ENCODE measurements at regions not wholly inside any gene's neighbourhood (a gene's known extent, or its start where the extent isn't known, plus 50 kb on each side); places are given as distances from the start of the nearest gene placed in this dataset.

DNA sequence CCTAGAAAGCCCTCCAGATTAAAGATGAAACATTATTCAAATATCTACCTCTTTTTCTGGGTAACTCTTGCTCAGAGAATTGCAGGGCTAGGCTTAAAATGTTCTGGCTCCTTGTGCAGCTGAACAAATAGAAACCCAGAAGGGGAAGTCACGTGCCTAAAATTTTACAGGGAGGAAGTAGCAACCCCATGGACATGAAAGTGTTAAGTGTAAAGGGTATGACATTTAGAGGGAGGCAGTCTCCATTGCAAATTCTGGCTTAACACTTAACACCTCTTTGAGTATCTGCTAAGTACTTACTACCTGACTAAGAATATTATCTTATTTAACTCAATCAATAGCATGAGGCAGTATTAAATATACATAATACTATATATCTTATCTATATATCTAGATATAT, 376.1 kb upstream of the ERCC4 start:
- TF ChIP-seq, protein P1, sequence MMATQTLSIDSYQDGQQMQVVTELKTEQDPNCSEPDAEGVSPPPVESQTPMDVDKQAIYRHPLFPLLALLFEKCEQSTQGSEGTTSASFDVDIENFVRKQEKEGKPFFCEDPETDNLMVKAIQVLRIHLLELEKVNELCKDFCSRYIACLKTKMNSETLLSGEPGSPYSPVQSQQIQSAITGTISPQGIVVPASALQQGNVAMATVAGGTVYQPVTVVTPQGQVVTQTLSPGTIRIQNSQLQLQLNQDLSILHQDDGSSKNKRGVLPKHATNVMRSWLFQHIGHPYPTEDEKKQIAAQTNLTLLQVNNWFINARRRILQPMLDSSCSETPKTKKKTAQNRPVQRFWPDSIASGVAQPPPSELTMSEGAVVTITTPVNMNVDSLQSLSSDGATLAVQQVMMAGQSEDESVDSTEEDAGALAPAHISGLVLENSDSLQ (IDR thresholded peaks at IDR 0.05): no peak
- TF ChIP-seq TARDBP (IDR thresholded peaks at IDR 0.05) (no peak), ELF4 (IDR thresholded peaks at IDR 0.05) (no peak), BHLHE40 (IDR thresholded peaks at IDR 0.05; ENCODE audit: borderline replicate concordance) (no peak), SUZ12 (IDR thresholded peaks at IDR 0.05) (no peak), ARNT (IDR thresholded peaks at IDR 0.05) (no peak), NFRKB (IDR thresholded peaks at IDR 0.05) (no peak), FOXA1 (IDR thresholded peaks at IDR 0.05) (no peak), SP1 (IDR thresholded peaks at IDR 0.05) (no peak), LEF1 (IDR thresholded peaks at IDR 0.05; ENCODE audit: borderline replicate concordance) (no peak), CTBP1 (IDR thresholded peaks at IDR 0.05; ENCODE audit: borderline replicate concordance) (no peak), FOXK2 (IDR thresholded peaks at IDR 0.05) (no peak), HDGF (IDR thresholded peaks at IDR 0.05; ENCODE audit: borderline replicate concordance) (no peak), FOXM1 (IDR thresholded peaks at IDR 0.05; ENCODE audit: borderline replicate concordance) (no peak)

Measured in HEK293T (cell line).